SK-N-SH (cell line): ENCODE measurements at regions not wholly inside any gene's neighbourhood (a gene's known extent, or its start where the extent isn't known, plus 50 kb on each side); places are given as distances from the start of the nearest gene placed in this dataset.

Experiments
- EP300 ChIP-seq, 2 experiments: IDR thresholded peaks; 2 replicates each; pipeline versions ENCODE4 v1.4.0 to v1.6.1; 2012; ENCODE audit warnings: borderline replicate concordance in 1 of 2, low read depth in 1 of 2, low read length in 1 of 2
- EZH2phosphoT487 ChIP-seq: fragments of 200-600 bp; sonication (generic); IDR thresholded peaks from 2 replicates; pipeline ENCODE4 v1.6.1; 2017; ENCODE audit warnings: low read depth, mixed run types, mild to moderate bottlenecking, antibody characterized with exemption, moderate library complexity, borderline replicate concordance
- FOXM1 ChIP-seq: IDR thresholded peaks from 2 replicates; pipeline ENCODE4 v1.4.0; 2012; ENCODE audit warnings: low read depth, mild to moderate bottlenecking
- GABPA ChIP-seq: IDR thresholded peaks from 2 replicates; pipeline ENCODE4 v1.4.0; 2012; ENCODE audit warnings: low read depth, mild to moderate bottlenecking
- JUND ChIP-seq: IDR thresholded peaks from 2 replicates; pipeline ENCODE4 v1.4.0; 2012
- POLR2AphosphoS5 ChIP-seq: IDR thresholded peaks from 2 replicates; pipeline ENCODE4 v1.6.1; 2012; ENCODE audit warnings: low read depth, low read length
- RAD21 ChIP-seq: IDR thresholded peaks from 2 replicates; pipeline ENCODE4 v1.6.1; 2012; ENCODE audit warnings: mild to moderate bottlenecking, low read length
- RXRA ChIP-seq: IDR thresholded peaks from 2 replicates; pipeline ENCODE4 v1.4.0; 2012; ENCODE audit warnings: low read depth, mild to moderate bottlenecking, borderline replicate concordance
- SIN3A ChIP-seq: IDR thresholded peaks from 2 replicates; pipeline ENCODE4 v1.6.1; 2012; ENCODE audit warnings: low read depth, mild to moderate bottlenecking, low read length, moderate library complexity, borderline replicate concordance
- SMC3 ChIP-seq: IDR thresholded peaks from 2 replicates; pipeline ENCODE4 v1.6.1; 2012; ENCODE audit warnings: low read depth, low read length, improper control_type of control experiment
- TF ChIP-seq, protein P1 (sequence below): fragments of 200-600 bp; sonication (generic); IDR thresholded peaks from 2 replicates; pipeline ENCODE4 v1.6.1; 2017; ENCODE audit warnings: antibody characterized with exemption, mild to moderate bottlenecking, moderate library complexity
- TF ChIP-seq, protein P2 (sequence below): IDR thresholded peaks from 2 replicates; pipeline ENCODE4 v1.4.0; 2012; ENCODE audit warnings: low read depth
- TF ChIP-seq, protein P3 (sequence below): fragments of 150-350 bp; IDR thresholded peaks from 2 replicates; pipeline ENCODE4 v1.6.1; 2017; ENCODE audit warnings: antibody characterized with exemption, low read length, low read depth, borderline replicate concordance
- TF ChIP-seq, protein P4 (sequence below): IDR thresholded peaks from 2 replicates; pipeline ENCODE4 v1.4.0; 2012; ENCODE audit warnings: low read depth, borderline replicate concordance

DNA sequence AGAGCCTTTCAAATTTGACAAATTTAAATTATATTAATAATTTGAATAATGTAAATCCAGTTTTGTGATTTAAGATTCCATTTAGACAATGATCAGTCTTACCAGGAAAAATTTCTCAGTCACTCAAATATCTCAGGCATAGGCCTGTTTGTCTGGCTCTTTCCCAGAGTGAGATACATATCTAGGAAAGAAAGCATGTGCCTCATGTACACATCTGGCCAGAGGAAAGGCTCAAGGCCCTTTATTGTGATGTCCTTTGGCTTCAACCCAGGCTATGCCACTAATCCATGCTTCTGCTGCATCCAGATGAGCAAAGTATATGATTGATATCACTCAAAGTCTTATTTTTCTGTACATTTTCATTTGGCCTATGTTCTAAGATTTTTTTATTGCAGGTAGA lies 473.3 kb upstream of the ADGRL3 start:
- no peak for TF ChIP-seq JUND
- TF ChIP-seq RXRA = no peak
- TF ChIP-seq GABPA = no peak
- TF ChIP-seq, protein P1, sequence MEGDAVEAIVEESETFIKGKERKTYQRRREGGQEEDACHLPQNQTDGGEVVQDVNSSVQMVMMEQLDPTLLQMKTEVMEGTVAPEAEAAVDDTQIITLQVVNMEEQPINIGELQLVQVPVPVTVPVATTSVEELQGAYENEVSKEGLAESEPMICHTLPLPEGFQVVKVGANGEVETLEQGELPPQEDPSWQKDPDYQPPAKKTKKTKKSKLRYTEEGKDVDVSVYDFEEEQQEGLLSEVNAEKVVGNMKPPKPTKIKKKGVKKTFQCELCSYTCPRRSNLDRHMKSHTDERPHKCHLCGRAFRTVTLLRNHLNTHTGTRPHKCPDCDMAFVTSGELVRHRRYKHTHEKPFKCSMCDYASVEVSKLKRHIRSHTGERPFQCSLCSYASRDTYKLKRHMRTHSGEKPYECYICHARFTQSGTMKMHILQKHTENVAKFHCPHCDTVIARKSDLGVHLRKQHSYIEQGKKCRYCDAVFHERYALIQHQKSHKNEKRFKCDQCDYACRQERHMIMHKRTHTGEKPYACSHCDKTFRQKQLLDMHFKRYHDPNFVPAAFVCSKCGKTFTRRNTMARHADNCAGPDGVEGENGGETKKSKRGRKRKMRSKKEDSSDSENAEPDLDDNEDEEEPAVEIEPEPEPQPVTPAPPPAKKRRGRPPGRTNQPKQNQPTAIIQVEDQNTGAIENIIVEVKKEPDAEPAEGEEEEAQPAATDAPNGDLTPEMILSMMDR = no peak
- TF ChIP-seq, protein P2, sequence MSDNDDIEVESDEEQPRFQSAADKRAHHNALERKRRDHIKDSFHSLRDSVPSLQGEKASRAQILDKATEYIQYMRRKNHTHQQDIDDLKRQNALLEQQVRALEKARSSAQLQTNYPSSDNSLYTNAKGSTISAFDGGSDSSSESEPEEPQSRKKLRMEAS = no peak
- TF ChIP-seq RAD21 = no peak
- no peak for TF ChIP-seq EP300 (IDR thresholded peaks at IDR 0.05; ENCODE audit: borderline replicate concordance in 1 of 2, low read depth in 1 of 2, low read length in 1 of 2)
- TF ChIP-seq, protein P3, sequence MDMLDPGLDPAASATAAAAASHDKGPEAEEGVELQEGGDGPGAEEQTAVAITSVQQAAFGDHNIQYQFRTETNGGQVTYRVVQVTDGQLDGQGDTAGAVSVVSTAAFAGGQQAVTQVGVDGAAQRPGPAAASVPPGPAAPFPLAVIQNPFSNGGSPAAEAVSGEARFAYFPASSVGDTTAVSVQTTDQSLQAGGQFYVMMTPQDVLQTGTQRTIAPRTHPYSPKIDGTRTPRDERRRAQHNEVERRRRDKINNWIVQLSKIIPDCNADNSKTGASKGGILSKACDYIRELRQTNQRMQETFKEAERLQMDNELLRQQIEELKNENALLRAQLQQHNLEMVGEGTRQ = no peak
- TF ChIP-seq SIN3A = no peak
- TF ChIP-seq, protein P4, sequence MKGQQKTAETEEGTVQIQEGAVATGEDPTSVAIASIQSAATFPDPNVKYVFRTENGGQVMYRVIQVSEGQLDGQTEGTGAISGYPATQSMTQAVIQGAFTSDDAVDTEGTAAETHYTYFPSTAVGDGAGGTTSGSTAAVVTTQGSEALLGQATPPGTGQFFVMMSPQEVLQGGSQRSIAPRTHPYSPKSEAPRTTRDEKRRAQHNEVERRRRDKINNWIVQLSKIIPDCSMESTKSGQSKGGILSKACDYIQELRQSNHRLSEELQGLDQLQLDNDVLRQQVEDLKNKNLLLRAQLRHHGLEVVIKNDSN = no peak
- no peak for TF ChIP-seq EZH2phosphoT487
- TF ChIP-seq SMC3 = no peak
- no peak for TF ChIP-seq POLR2AphosphoS5
- no peak for TF ChIP-seq FOXM1
